ENCODE measurements at regions not wholly inside any gene's neighbourhood (a gene's known extent, or its start where the extent isn't known, plus 50 kb on each side); places are given as distances from the start of the nearest gene placed in this dataset.

DNA sequence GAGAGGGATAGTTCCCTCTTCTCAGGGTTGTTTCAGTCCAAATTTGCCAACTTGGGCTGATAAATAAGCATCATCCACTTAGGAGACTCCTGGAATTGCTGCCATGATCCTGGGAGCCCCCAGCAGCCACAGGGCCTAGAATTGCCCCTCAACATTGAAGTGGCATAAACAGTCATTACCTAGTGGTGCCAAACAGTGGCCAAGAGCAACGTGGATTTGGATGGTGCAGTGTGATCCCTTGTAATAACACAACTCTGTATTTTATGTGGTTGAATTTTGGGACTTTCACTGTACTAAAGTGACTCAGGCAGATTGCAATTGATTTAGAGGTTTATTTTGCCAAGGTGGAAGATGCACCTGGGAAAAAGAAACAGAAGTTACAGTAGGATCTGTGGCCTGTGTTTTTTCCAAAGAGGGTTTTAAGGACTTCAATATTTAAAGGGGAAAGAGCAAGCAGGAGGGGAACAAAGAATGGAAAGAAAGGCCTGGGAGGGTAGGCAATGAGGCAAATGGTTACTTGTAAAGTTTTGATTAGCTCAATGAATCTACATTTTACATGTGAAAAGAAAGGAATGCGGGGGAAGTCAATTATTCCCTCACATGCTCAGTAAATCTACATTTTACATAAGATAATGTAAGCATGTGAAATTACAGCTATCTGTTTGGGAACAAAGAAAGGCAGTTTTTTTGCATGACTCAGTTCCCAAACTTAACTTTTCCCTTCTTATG is 168.0 kb upstream of the NOX3 start:
- Histone ChIP-seq H3K4me3 (replicated peaks; ENCODE audit: insufficient read depth, low read length) (no peak overlapping the region), H3K27ac (replicated peaks) (no peak overlapping the region)
- no peak for TF ChIP-seq GABPA (IDR thresholded peaks at IDR 0.05; ENCODE audit: low read depth)
- no peak for TF ChIP-seq CTCF (IDR thresholded peaks at IDR 0.05; ENCODE audit: insufficient read depth, low read length)
- TF ChIP-seq REST (IDR thresholded peaks at IDR 0.05; ENCODE audit: insufficient replicate concordance, low read depth), result no peak
- no peak for TF ChIP-seq SPI1 (IDR thresholded peaks at IDR 0.05; ENCODE audit: borderline replicate concordance, low read depth)
- TF ChIP-seq POLR2AphosphoS5 (IDR thresholded peaks at IDR 0.05; ENCODE audit: low read depth), result no peak

GRCh38 chr6:155614606-155615005 is 159.0 kb upstream of the NOX3 start:
- DNase-seq (ENCODE audit: low read depth in 1 of 2, low spot score in 1 of 2), result no peak
- no peak for TF ChIP-seq REST (IDR thresholded peaks at IDR 0.05; ENCODE audit: insufficient replicate concordance, low read depth)
- TF ChIP-seq POLR2AphosphoS5 (IDR thresholded peaks at IDR 0.05; ENCODE audit: low read depth), result no peak
- no peak for TF ChIP-seq SPI1 (IDR thresholded peaks at IDR 0.05; ENCODE audit: borderline replicate concordance, low read depth)
- no peak for TF ChIP-seq GABPA (IDR thresholded peaks at IDR 0.05; ENCODE audit: low read depth)
- no peak for TF ChIP-seq CTCF (IDR thresholded peaks at IDR 0.05; ENCODE audit: insufficient read depth, low read length)
- Histone ChIP-seq H3K27ac (replicated peaks) (no peak overlapping the region), H3K4me3 (replicated peaks; ENCODE audit: insufficient read depth, low read length) (no peak overlapping the region), H3K27me3 (ENCODE audit: insufficient read depth, poor library complexity, severe bottlenecking) (no peaks in the 10 kb centered on the region)

More for the DNA sequence above, 168.0 kb upstream of the NOX3 start:
- H3K27me3 ChIP-seq (ENCODE audit: insufficient read depth, poor library complexity, severe bottlenecking), result no peaks in the 10 kb centered on the region
- no peak for DNase-seq (ENCODE audit: low read depth in 1 of 2, low spot score in 1 of 2)

- TF ChIP-seq REST (IDR thresholded peaks at IDR 0.05; ENCODE audit: insufficient replicate concordance, low read depth), result no peak
- no peak for TF ChIP-seq SPI1 (IDR thresholded peaks at IDR 0.05; ENCODE audit: borderline replicate concordance, low read depth)
- TF ChIP-seq GABPA (IDR thresholded peaks at IDR 0.05; ENCODE audit: low read depth), result no peak
- no peak for TF ChIP-seq CTCF (IDR thresholded peaks at IDR 0.05; ENCODE audit: insufficient read depth, low read length)
- TF ChIP-seq POLR2AphosphoS5 (IDR thresholded peaks at IDR 0.05; ENCODE audit: low read depth), result no peak
- Histone ChIP-seq H3K27me3 (ENCODE audit: insufficient read depth, poor library complexity, severe bottlenecking) (no peaks in the 10 kb centered on the region), H3K4me3 (replicated peaks; ENCODE audit: insufficient read depth, low read length) (no peak overlapping the region), H3K27ac (replicated peaks) (no peak overlapping the region)
- no peak for DNase-seq (ENCODE audit: low read depth in 1 of 2, low spot score in 1 of 2)
These were observed 156.1 kb upstream of the NOX3 start for GRCh38 chr6:155611742-155612141.
